Nephron progenitor cell (in vitro differentiated cells): ENCODE measurements at regions not wholly inside any gene's neighbourhood (a gene's known extent, or its start where the extent isn't known, plus 50 kb on each side); places are given as distances from the start of the nearest gene placed in this dataset.

ENCODE experiments used
- DNase-seq: peaks from one replicate; pipeline ENCODE4 v3.0.0; 2021
- H3K27ac Mint-ChIP-seq: 2 replicates; pipeline ENCODE4 v1.8.0; 2021; ENCODE audit warnings: mild to moderate bottlenecking, moderate library complexity, mixed read lengths
- H3K27me3 Mint-ChIP-seq: 2 replicates; pipeline ENCODE4 v1.8.0; 2021; ENCODE audit warnings: mild to moderate bottlenecking, low read depth, mixed read lengths; ENCODE audit not compliant: poor library complexity
- H3K36me3 Mint-ChIP-seq: 2 replicates; pipeline ENCODE4 v1.8.0; 2021; ENCODE audit warnings: low read depth, mixed read lengths
- H3K4me1 Mint-ChIP-seq: 2 replicates; pipeline ENCODE4 v1.8.0; 2021; ENCODE audit warnings: mixed read lengths
- H3K4me3 Mint-ChIP-seq: 2 replicates; pipeline ENCODE4 v1.8.0; 2021; ENCODE audit warnings: mild to moderate bottlenecking, moderate library complexity, mixed read lengths
- H3K9me3 Mint-ChIP-seq: 2 replicates; pipeline ENCODE4 v1.8.0; 2021; ENCODE audit warnings: mild to moderate bottlenecking, moderate library complexity, mixed read lengths
- TF ChIP-seq, protein P1 (sequence below): fragments of 200-600 bp; sonication (generic); IDR thresholded peaks from 2 replicates; pipeline ENCODE4 v1.5.0; 2021; ENCODE audit warnings: antibody characterized with exemption

DNA sequence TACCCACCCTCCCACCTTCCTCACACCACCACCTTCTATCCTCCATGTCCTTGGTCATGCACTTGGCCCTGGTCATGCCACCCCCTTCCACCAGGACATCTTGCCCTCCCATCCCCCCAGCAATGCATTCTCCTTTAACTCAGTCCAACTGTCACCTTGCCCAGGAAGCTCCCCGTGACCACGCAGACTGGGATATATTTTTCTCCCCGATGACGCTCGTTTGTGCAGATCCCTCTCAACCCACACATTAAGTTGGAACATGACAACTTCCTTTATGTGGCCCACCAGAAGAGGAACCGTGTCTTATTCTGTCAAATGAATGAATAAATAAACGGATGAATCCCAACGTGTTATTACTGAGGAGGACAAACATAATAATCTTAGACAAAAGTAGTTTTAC, 82.8 kb upstream of the TAS2R1 start:
- TF ChIP-seq, protein P1, sequence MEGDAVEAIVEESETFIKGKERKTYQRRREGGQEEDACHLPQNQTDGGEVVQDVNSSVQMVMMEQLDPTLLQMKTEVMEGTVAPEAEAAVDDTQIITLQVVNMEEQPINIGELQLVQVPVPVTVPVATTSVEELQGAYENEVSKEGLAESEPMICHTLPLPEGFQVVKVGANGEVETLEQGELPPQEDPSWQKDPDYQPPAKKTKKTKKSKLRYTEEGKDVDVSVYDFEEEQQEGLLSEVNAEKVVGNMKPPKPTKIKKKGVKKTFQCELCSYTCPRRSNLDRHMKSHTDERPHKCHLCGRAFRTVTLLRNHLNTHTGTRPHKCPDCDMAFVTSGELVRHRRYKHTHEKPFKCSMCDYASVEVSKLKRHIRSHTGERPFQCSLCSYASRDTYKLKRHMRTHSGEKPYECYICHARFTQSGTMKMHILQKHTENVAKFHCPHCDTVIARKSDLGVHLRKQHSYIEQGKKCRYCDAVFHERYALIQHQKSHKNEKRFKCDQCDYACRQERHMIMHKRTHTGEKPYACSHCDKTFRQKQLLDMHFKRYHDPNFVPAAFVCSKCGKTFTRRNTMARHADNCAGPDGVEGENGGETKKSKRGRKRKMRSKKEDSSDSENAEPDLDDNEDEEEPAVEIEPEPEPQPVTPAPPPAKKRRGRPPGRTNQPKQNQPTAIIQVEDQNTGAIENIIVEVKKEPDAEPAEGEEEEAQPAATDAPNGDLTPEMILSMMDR = no peak
- Mint-ChIP-seq H3K4me3 (no peak overlapping the region), H3K27ac (no peak overlapping the region), H3K4me1 (peaks cover 38% of the 10 kb centered on the region), H3K9me3 (peaks cover 16% of the 10 kb centered on the region), H3K36me3 (peaks cover 7% of the 10 kb centered on the region), H3K27me3 (peaks cover 7% of the 10 kb centered on the region)
- no peak for DNase-seq

DNA sequence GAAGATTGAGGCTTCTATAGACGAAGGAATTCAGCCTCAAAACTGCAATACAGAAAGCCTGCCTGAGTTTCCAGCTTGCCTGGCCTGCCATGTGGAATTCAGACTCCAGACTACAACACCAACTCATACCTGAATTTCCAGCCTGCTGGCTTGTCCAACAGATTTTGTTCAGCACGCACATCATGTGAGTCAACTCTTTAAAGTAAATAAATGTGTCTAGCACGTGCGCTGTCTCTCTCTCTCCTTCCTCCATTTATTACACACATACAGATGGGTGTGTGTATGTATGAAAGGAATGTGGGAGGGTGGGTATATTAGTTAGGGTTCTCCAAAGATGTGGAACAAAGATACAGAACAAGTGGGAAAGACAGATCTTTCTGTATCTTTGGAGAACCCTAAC, 82.4 kb upstream of the TAS2R1 start:
- no peak overlapping the region for H3K27ac Mint-ChIP-seq
- peaks cover 42% of the 10 kb centered on the region for H3K4me1 Mint-ChIP-seq
- peaks cover 7% of the 10 kb centered on the region for H3K27me3 Mint-ChIP-seq
- peaks cover 7% of the 10 kb centered on the region for H3K36me3 Mint-ChIP-seq
- no peak overlapping the region for H3K4me3 Mint-ChIP-seq
- TF ChIP-seq, protein P1 = no peak
- no peak for DNase-seq
- H3K9me3 Mint-ChIP-seq = peaks cover 15% of the 10 kb centered on the region

DNA sequence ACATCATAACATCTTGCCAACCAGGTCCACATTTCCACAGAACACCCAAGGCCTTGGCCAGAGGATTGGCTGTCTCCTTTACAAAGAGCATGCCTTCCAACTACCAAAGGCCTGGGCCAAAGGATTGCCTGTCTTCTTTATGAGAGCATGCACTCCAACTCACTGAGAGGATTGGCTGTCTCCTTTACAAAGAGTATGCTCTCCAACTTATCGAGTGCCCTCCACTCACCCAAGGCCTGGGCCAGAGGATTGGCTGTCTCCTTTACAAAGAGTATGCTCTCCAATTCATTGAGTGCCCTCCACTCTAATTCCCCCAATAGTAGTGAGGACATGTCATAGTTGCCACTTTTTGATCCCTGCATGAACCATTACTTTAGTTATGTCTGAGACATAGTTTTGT, 79.9 kb upstream of the TAS2R1 start:
- peaks cover 22% of the 10 kb centered on the region for H3K4me1 Mint-ChIP-seq

DNA sequence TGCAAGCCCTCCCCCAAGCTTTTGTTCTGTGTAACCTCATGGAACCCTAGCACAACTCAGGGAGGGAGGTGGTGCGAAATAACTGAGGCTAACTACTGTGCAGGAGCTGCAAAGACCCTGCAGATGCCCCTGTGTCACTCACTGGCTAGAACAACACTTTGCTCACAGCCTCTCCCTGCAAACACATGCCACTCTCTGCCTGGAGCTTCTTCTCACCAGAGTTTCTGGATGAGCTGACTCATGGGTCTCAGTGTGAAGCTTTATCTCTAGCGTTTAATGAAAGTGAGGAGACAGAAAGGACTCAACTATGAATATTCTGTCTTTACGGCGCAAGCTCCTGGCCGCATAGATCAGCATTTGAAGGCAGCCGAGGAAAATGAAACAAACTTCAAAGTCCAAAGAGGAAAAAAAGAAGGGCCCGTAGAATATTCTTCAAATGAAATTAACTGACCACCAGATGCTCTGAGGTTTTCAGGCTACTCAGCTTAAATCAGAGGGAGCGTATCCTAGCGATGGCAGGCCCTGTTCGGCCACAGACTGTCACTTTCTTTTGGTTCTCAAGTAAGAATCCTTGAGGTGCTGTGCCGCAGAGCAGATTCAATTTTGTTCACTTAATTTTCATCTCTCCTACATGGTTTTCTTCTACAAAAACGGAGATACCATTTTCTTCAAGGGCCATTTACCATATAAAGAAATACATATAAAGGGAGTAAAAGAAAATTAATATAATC, 77.7 kb upstream of the TAS2R1 start:
- Mint-ChIP-seq H3K27ac (no peak overlapping the region), H3K4me1 (peaks cover 8% of the 10 kb centered on the region)
- no peak for DNase-seq

More for the DNA sequence above, 79.9 kb upstream of the TAS2R1 start:
- no peak for DNase-seq
- Mint-ChIP-seq H3K9me3 (peaks cover 6% of the 10 kb centered on the region), H3K27ac (no peak overlapping the region), H3K4me3 (no peak overlapping the region), H3K36me3 (no peaks in the 10 kb centered on the region), H3K27me3 (peaks cover 7% of the 10 kb centered on the region)
- TF ChIP-seq, protein P1 = no peak

DNA sequence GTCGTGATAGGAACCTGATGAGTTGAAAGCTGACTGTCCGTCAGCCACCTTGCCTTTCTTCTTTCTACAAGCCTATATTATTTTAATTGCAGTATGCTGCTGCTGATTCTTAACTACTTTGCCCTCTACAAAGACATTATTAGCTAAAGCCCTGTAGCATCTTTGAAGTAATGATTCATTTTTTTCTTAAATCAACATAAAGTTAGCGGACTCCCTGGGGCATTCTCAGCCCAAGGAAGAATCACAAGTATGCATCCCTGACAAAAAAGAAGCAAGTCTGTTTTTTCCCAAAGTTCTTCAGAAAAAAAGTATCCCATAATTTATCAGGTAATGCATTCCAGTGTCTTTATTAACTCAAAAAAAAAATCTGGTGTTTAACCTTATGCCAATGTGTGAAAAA, 69.5 kb upstream of the TAS2R1 start:
- TF ChIP-seq, protein P1 = no peak
- Mint-ChIP-seq H3K4me1 (peaks cover 36% of the 10 kb centered on the region), H3K4me3 (no peak overlapping the region), H3K27me3 (no peaks in the 10 kb centered on the region), H3K27ac (no peak overlapping the region), H3K9me3 (no peaks in the 10 kb centered on the region), H3K36me3 (no peaks in the 10 kb centered on the region)
- no peak for DNase-seq

More for the DNA sequence above, 77.7 kb upstream of the TAS2R1 start:
- Mint-ChIP-seq H3K4me3 (no peak overlapping the region), H3K27me3 (peaks cover 6% of the 10 kb centered on the region), H3K36me3 (no peaks in the 10 kb centered on the region), H3K9me3 (peaks cover 6% of the 10 kb centered on the region)
- TF ChIP-seq, protein P1 = no peak

DNA sequence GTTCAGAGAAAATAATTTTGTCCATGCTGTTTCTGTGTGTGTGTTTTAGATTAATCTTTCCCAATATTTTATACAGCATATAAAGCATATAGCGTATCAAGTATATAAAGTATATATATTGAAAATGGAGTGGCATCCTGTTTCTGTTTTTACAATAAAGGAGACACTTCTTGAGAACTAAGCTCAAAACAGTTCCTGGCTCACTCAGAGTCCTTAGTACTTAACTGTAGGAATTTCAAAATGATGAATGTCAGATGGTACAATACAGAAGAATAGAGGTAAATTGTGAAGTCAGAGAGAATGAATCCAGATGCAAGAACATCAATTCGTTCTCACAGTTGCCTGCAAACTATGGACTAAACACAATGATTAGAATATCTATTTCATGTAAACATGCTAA, 68.7 kb upstream of the TAS2R1 start:
- Mint-ChIP-seq H3K9me3 (no peaks in the 10 kb centered on the region), H3K4me3 (no peak overlapping the region), H3K36me3 (no peaks in the 10 kb centered on the region), H3K27ac (no peak overlapping the region), H3K4me1 (peaks cover 43% of the 10 kb centered on the region), H3K27me3 (no peaks in the 10 kb centered on the region)
- no peak for DNase-seq
- TF ChIP-seq, protein P1 = no peak
